ENCODE measurements at regions not wholly inside any gene's neighbourhood (a gene's known extent, or its start where the extent isn't known, plus 50 kb on each side); places are given as distances from the start of the nearest gene placed in this dataset.

DNA sequence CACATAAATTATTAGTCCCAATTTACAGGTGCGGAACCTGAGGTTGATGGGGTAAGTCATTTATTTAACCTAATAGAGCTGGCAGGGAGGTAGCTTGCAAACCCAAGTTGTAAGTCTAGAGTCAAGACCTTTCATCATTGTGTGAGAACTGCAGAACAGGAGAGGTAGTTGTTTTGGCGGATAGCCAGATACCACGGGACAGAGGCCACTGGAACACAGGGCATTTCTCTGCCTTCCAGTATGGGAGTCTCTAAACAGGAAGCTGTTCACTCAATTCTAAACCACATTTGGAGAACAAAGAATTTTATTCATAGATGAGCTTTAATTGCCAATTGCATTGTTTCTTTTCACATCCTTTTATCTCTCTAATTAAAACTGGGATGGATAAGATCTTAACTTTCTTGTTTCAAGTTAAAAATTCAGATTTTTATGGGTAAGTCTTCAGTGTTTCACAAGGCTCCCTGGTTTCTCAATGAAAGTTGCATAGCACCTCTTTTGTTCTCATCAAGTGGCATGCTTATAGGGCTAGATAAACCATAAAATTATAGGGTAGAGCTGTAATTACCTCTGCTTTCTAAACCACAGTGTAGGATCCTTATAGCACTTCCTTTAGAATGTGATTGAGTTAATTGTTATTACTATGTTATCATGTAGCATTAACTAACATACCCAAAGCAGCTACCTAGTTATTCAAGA is 489.0 kb downstream of the GATA3 start:
- TF ChIP-seq ZNF274 (IDR thresholded peaks at IDR 0.05; ENCODE audit: low read depth, low read length) (no peak), SUZ12 (IDR thresholded peaks at IDR 0.05; ENCODE audit: extremely low read depth, insufficient read depth, insufficient read length) (no peak), YY1 (IDR thresholded peaks at IDR 0.05; ENCODE audit: insufficient read depth, insufficient read length) (no peak)
- Histone ChIP-seq H3K36me3 (ENCODE audit: insufficient read depth, insufficient read length, low read length) (no peaks in the 10 kb centered on the region), H3K27me3 (ENCODE audit: insufficient read depth, insufficient read length) (no peaks in the 10 kb centered on the region), H3K4me1 (ENCODE audit: insufficient read depth, insufficient read length) (no peaks in the 10 kb centered on the region), H3K9me3 (ENCODE audit: insufficient read depth, low read length) (no peaks in the 10 kb centered on the region), H3K9ac (ENCODE audit: insufficient read length, low read depth) (no peak overlapping the region), H3K4me3 (ENCODE audit: insufficient read length, low read depth) (no peak overlapping the region)
- no peak for DNase-seq (ENCODE audit: low read depth, low spot score)

GRCh38 chr10:8544057-8544380 is 489.5 kb downstream of the GATA3 start:
- no peaks in the 10 kb centered on the region for H3K4me1 ChIP-seq (ENCODE audit: insufficient read depth, insufficient read length)
- no peak for DNase-seq (ENCODE audit: low read depth, low spot score)
- H3K27me3 ChIP-seq (ENCODE audit: insufficient read depth, insufficient read length) = no peaks in the 10 kb centered on the region
- no peaks in the 10 kb centered on the region for H3K9me3 ChIP-seq (ENCODE audit: insufficient read depth, low read length)
- no peak for TF ChIP-seq YY1 (IDR thresholded peaks at IDR 0.05; ENCODE audit: insufficient read depth, insufficient read length)
- no peak for TF ChIP-seq ZNF274 (IDR thresholded peaks at IDR 0.05; ENCODE audit: low read depth, low read length)
- no peak for TF ChIP-seq SUZ12 (IDR thresholded peaks at IDR 0.05; ENCODE audit: extremely low read depth, insufficient read depth, insufficient read length)
- H3K36me3 ChIP-seq (ENCODE audit: insufficient read depth, insufficient read length, low read length) = no peaks in the 10 kb centered on the region
- H3K4me3 ChIP-seq (ENCODE audit: insufficient read length, low read depth) = no peak overlapping the region
- H3K9ac ChIP-seq (ENCODE audit: insufficient read length, low read depth) = no peak overlapping the region

- no peak for DNase-seq (ENCODE audit: low read depth, low spot score)
- H3K9me3 ChIP-seq (ENCODE audit: insufficient read depth, low read length) = no peaks in the 10 kb centered on the region
- no peaks in the 10 kb centered on the region for H3K36me3 ChIP-seq (ENCODE audit: insufficient read depth, insufficient read length, low read length)
- TF ChIP-seq YY1 (IDR thresholded peaks at IDR 0.05; ENCODE audit: insufficient read depth, insufficient read length) = no peak
- no peak for TF ChIP-seq SUZ12 (IDR thresholded peaks at IDR 0.05; ENCODE audit: extremely low read depth, insufficient read depth, insufficient read length)
- TF ChIP-seq ZNF274 (IDR thresholded peaks at IDR 0.05; ENCODE audit: low read depth, low read length) = no peak
- no peaks in the 10 kb centered on the region for H3K4me1 ChIP-seq (ENCODE audit: insufficient read depth, insufficient read length)
- H3K9ac ChIP-seq (ENCODE audit: insufficient read length, low read depth) = no peak overlapping the region
- no peak overlapping the region for H3K4me3 ChIP-seq (ENCODE audit: insufficient read length, low read depth)
- H3K27me3 ChIP-seq (ENCODE audit: insufficient read depth, insufficient read length) = no peaks in the 10 kb centered on the region
Measured at GRCh38 chr10:8544500-8544899, 490.0 kb downstream of the GATA3 start.

DNA sequence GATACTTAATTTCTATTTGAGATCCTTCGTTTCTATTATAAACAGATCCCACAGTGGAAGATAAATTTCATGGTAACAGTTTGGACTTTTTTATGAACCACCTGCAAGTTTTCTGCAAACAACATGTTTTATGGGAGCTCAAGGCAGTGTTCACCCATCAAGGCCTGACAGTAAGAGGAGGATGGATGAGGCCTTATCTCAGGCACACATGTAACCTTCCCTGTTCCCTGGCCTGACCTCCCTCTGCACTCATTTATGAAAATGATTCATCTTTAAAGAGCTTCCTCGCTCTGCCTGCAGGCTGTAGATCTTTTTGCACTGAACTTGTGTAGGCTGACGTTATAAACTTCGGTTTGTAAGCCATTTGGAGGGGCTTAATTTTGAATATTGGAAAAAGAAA is 500.1 kb downstream of the GATA3 start:
- Histone ChIP-seq H3K9ac (ENCODE audit: insufficient read length, low read depth) (no peak overlapping the region), H3K27me3 (ENCODE audit: insufficient read depth, insufficient read length) (no peaks in the 10 kb centered on the region), H3K36me3 (ENCODE audit: insufficient read depth, insufficient read length, low read length) (no peaks in the 10 kb centered on the region), H3K4me1 (ENCODE audit: insufficient read depth, insufficient read length) (no peaks in the 10 kb centered on the region), H3K4me3 (ENCODE audit: insufficient read length, low read depth) (no peak overlapping the region), H3K9me3 (ENCODE audit: insufficient read depth, low read length) (no peaks in the 10 kb centered on the region)
- no peak for TF ChIP-seq SUZ12 (IDR thresholded peaks at IDR 0.05; ENCODE audit: extremely low read depth, insufficient read depth, insufficient read length)
- no peak for TF ChIP-seq YY1 (IDR thresholded peaks at IDR 0.05; ENCODE audit: insufficient read depth, insufficient read length)
- no peak for TF ChIP-seq ZNF274 (IDR thresholded peaks at IDR 0.05; ENCODE audit: low read depth, low read length)
- DNase-seq (ENCODE audit: low read depth, low spot score) = no peak

- no peak overlapping the region for H3K4me3 ChIP-seq (ENCODE audit: insufficient read length, low read depth)
- no peaks in the 10 kb centered on the region for H3K27me3 ChIP-seq (ENCODE audit: insufficient read depth, insufficient read length)
- H3K36me3 ChIP-seq (ENCODE audit: insufficient read depth, insufficient read length, low read length) = no peaks in the 10 kb centered on the region
- H3K9me3 ChIP-seq (ENCODE audit: insufficient read depth, low read length) = no peaks in the 10 kb centered on the region
- H3K4me1 ChIP-seq (ENCODE audit: insufficient read depth, insufficient read length) = no peaks in the 10 kb centered on the region
- H3K9ac ChIP-seq (ENCODE audit: insufficient read length, low read depth) = no peak overlapping the region
- TF ChIP-seq SUZ12 (IDR thresholded peaks at IDR 0.05; ENCODE audit: extremely low read depth, insufficient read depth, insufficient read length) (no peak), ZNF274 (IDR thresholded peaks at IDR 0.05; ENCODE audit: low read depth, low read length) (no peak), YY1 (IDR thresholded peaks at IDR 0.05; ENCODE audit: insufficient read depth, insufficient read length) (no peak)
- DNase-seq (ENCODE audit: low read depth, low spot score) = no peak
Measured at GRCh38 chr10:8556321-8556720, 501.8 kb downstream of the GATA3 start.

DNA sequence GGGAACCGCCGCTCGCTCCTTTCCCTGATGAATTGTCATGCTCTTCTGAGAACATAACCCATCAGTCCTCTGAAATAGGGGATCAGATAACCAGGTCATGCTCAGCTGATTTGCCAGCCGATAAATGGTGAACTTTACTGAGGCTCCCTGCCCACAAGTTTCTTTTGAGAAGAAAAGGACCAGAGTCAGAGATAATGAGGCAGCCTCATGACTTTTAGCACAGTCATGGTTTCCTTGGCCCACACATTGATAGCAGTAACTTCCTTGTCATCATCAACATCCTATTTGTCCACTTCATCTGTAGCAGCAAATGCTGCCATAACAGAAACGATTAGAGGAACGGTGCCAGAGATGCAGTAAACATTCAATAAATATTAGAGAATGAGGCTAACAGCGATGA is 509.0 kb downstream of the GATA3 start:
- Histone ChIP-seq H3K4me3 (ENCODE audit: insufficient read length, low read depth) (no peak overlapping the region), H3K4me1 (ENCODE audit: insufficient read depth, insufficient read length) (no peaks in the 10 kb centered on the region), H3K9ac (ENCODE audit: insufficient read length, low read depth) (no peak overlapping the region), H3K27me3 (ENCODE audit: insufficient read depth, insufficient read length) (no peaks in the 10 kb centered on the region), H3K36me3 (ENCODE audit: insufficient read depth, insufficient read length, low read length) (no peaks in the 10 kb centered on the region), H3K9me3 (ENCODE audit: insufficient read depth, low read length) (no peaks in the 10 kb centered on the region)
- no peak for DNase-seq (ENCODE audit: low read depth, low spot score)
- TF ChIP-seq ZNF274 (IDR thresholded peaks at IDR 0.05; ENCODE audit: low read depth, low read length) = no peak

GRCh38 chr10:8566737-8567136 is 512.2 kb downstream of the GATA3 start:
- Histone ChIP-seq H3K9ac (ENCODE audit: insufficient read length, low read depth) (no peak overlapping the region), H3K4me3 (ENCODE audit: insufficient read length, low read depth) (no peak overlapping the region), H3K9me3 (ENCODE audit: insufficient read depth, low read length) (no peaks in the 10 kb centered on the region), H3K36me3 (ENCODE audit: insufficient read depth, insufficient read length, low read length) (no peaks in the 10 kb centered on the region), H3K4me1 (ENCODE audit: insufficient read depth, insufficient read length) (no peaks in the 10 kb centered on the region), H3K27me3 (ENCODE audit: insufficient read depth, insufficient read length) (no peaks in the 10 kb centered on the region)
- no peak for DNase-seq (ENCODE audit: low read depth, low spot score)
- TF ChIP-seq SUZ12 (IDR thresholded peaks at IDR 0.05; ENCODE audit: extremely low read depth, insufficient read depth, insufficient read length) (no peak), YY1 (IDR thresholded peaks at IDR 0.05; ENCODE audit: insufficient read depth, insufficient read length) (no peak), ZNF274 (IDR thresholded peaks at IDR 0.05; ENCODE audit: low read depth, low read length) (no peak)
